ENCODE measurements at regions not wholly inside any gene's neighbourhood (a gene's known extent, or its start where the extent isn't known, plus 50 kb on each side); places are given as distances from the start of the nearest gene placed in this dataset.

- H3K9me3 Mint-ChIP-seq, result no peaks in the 10 kb centered on the region
- Histone ChIP-seq H3K27me3 (ENCODE audit: control insufficient read depth, insufficient read depth, low read length) (no peaks in the 10 kb centered on the region), H3K4me1 (ENCODE audit: control insufficient read depth, insufficient read depth, low read length) (no peaks in the 10 kb centered on the region), H3K27ac (ENCODE audit: low read length) (no peak overlapping the region), H3K4me3 (ENCODE audit: low read length) (no peak overlapping the region), H3K36me3 (ENCODE audit: control insufficient read depth, insufficient read depth, low read length) (no peaks in the 10 kb centered on the region), H3K9me3 (ENCODE audit: control insufficient read depth, insufficient read depth, low read length) (no peaks in the 10 kb centered on the region)
- H3K27me3 Mint-ChIP-seq (ENCODE audit: low read depth in 2 of 2), result peaks cover 21 to 58% of the 10 kb centered on the region in 2 donors
- no peak overlapping the region for H3K27ac Mint-ChIP-seq
- no peaks in the 10 kb centered on the region for H3K36me3 Mint-ChIP-seq
- H3K4me1 Mint-ChIP-seq, result no peaks in the 10 kb centered on the region
- ATAC-seq (no peak), DNase-seq (no peak)
- intact Hi-C loops (cut with micrococcal nuclease), result no loop called here
- WGBS (ENCODE audit: insufficient coverage), result no CpG with 5 or more reads among the region's 1 CpG
- TF ChIP-seq CTCF (IDR thresholded peaks at IDR 0.05), result no peak
- no peak overlapping the region for H3K4me3 Mint-ChIP-seq
These were observed 115.4 kb upstream of the NTRK2 start for GRCh38 chr9:84554069-84554664.

GRCh38 chr9:84556556-84556955 is 113.0 kb upstream of the NTRK2 start:
- no CpG with 5 or more reads among the region's 1 CpG for WGBS (ENCODE audit: insufficient coverage)
- H3K4me1 ChIP-seq (ENCODE audit: control insufficient read depth, insufficient read depth, low read length), result no peaks in the 10 kb centered on the region
- no peak for DNase-seq
- no peak for ATAC-seq
- H3K4me3 ChIP-seq (ENCODE audit: low read length), result no peak overlapping the region
- no peak overlapping the region for H3K4me3 Mint-ChIP-seq
- peaks cover 26 to 62% of the 10 kb centered on the region in 2 donors for H3K27me3 Mint-ChIP-seq (ENCODE audit: low read depth in 2 of 2)
- TF ChIP-seq CTCF (IDR thresholded peaks at IDR 0.05), result no peak
- no peak overlapping the region for H3K27ac ChIP-seq (ENCODE audit: low read length)
- no peaks in the 10 kb centered on the region for H3K4me1 Mint-ChIP-seq
- no peak overlapping the region for H3K27ac Mint-ChIP-seq
- H3K36me3 ChIP-seq (ENCODE audit: control insufficient read depth, insufficient read depth, low read length), result no peaks in the 10 kb centered on the region
- intact Hi-C loops (cut with micrococcal nuclease), result no loop called here
- no peaks in the 10 kb centered on the region for H3K9me3 Mint-ChIP-seq
- no peaks in the 10 kb centered on the region for H3K27me3 ChIP-seq (ENCODE audit: control insufficient read depth, insufficient read depth, low read length)
- H3K9me3 ChIP-seq (ENCODE audit: control insufficient read depth, insufficient read depth, low read length), result no peaks in the 10 kb centered on the region
- no peaks in the 10 kb centered on the region for H3K36me3 Mint-ChIP-seq

- WGBS (ENCODE audit: insufficient coverage), result 82% methylated on average over 3 of the region's 4 CpGs
- peaks cover 30 to 65% of the 10 kb centered on the region in 2 donors for H3K27me3 Mint-ChIP-seq (ENCODE audit: low read depth in 2 of 2)
These were observed 111.8 kb upstream of the NTRK2 start for GRCh38 chr9:84557751-84558150.

More at GRCh38 chr9:84557751-84558150, 111.8 kb upstream of the NTRK2 start:
- intact Hi-C loops (cut with micrococcal nuclease), result no loop called here
- no peaks in the 10 kb centered on the region for H3K36me3 Mint-ChIP-seq
- Histone ChIP-seq H3K4me1 (ENCODE audit: control insufficient read depth, insufficient read depth, low read length) (no peaks in the 10 kb centered on the region), H3K4me3 (ENCODE audit: low read length) (no peak overlapping the region), H3K27me3 (ENCODE audit: control insufficient read depth, insufficient read depth, low read length) (no peaks in the 10 kb centered on the region), H3K36me3 (ENCODE audit: control insufficient read depth, insufficient read depth, low read length) (no peaks in the 10 kb centered on the region), H3K9me3 (ENCODE audit: control insufficient read depth, insufficient read depth, low read length) (no peaks in the 10 kb centered on the region), H3K27ac (ENCODE audit: low read length) (no peak overlapping the region)
- no peak for TF ChIP-seq CTCF (IDR thresholded peaks at IDR 0.05)
- ATAC-seq, result no peak
- DNase-seq, result no peak
- H3K9me3 Mint-ChIP-seq, result no peaks in the 10 kb centered on the region
- no peak overlapping the region for H3K4me3 Mint-ChIP-seq
- no peaks in the 10 kb centered on the region for H3K4me1 Mint-ChIP-seq
- no peak overlapping the region for H3K27ac Mint-ChIP-seq

All from natural killer cell (primary cell).